GM23338 (cell line): ENCODE measurements at regions not wholly inside any gene's neighbourhood (a gene's known extent, or its start where the extent isn't known, plus 50 kb on each side); places are given as distances from the start of the nearest gene placed in this dataset.

Experiments used
- ATAC-seq: fragments of 200-7000 bp; cut with Tn5 transposase; 3 replicates; pipeline ENCODE4 v1.9.1; 2020
- DNase-seq: peaks from one replicate; pipeline ENCODE4 v3.0.0-alpha.2; 2015; ENCODE audit warnings: low spot score
- H2AFZ ChIP-seq: fragments of 200-600 bp; sonication (generic); 2 replicates; pipeline ENCODE4 v1.8.0; 2016; ENCODE audit warnings: antibody characterized with exemption, mild to moderate bottlenecking, moderate library complexity
- H3F3A ChIP-seq: fragments of 200-600 bp; sonication (generic); replicated peaks from 2 replicates; pipeline ENCODE4 v1.8.0; 2017; ENCODE audit warnings: antibody characterized with exemption, mixed run types, low read depth
- H3K27ac ChIP-seq: fragments of 200-600 bp; sonication (generic); 2 replicates; pipeline ENCODE4 v1.6.1; 2016; ENCODE audit warnings: low read depth
- H3K27me3 ChIP-seq: fragments of 200-600 bp; sonication (generic); 2 replicates; pipeline ENCODE4 v1.8.0; 2016; ENCODE audit warnings: mild to moderate bottlenecking, mixed run types, moderate library complexity; ENCODE audit not compliant: insufficient read depth
- H3K36me3 ChIP-seq: fragments of 200-600 bp; sonication (generic); 2 replicates; pipeline ENCODE4 v1.8.0; 2016; ENCODE audit warnings: mild to moderate bottlenecking; ENCODE audit not compliant: insufficient read depth
- H3K4me1 ChIP-seq: fragments of 200-600 bp; sonication (generic); 2 replicates; pipeline ENCODE4 v1.8.0; 2016; ENCODE audit warnings: mild to moderate bottlenecking, moderate library complexity; ENCODE audit not compliant: insufficient read depth
- H3K4me2 ChIP-seq: fragments of 200-600 bp; sonication (generic); 2 replicates; pipeline ENCODE4 v1.7.1; 2017; ENCODE audit warnings: mixed run types
- H3K4me3 ChIP-seq: fragments of 200-600 bp; sonication (generic); 2 replicates; pipeline ENCODE4 v1.6.1; 2016; ENCODE audit warnings: mixed run types
- H3K79me2 ChIP-seq: fragments of 200-600 bp; sonication (generic); replicated peaks from 2 replicates; pipeline ENCODE4 v1.8.0; 2017; ENCODE audit warnings: mild to moderate bottlenecking; ENCODE audit not compliant: insufficient read depth
- H3K9me2 ChIP-seq: fragments of 200-600 bp; sonication (generic); 2 replicates; pipeline ENCODE4 v1.8.0; 2017; ENCODE audit not compliant: insufficient read depth
- H4K20me1 ChIP-seq: fragments of 200-600 bp; sonication (generic); replicated peaks from 2 replicates; pipeline ENCODE4 v1.8.0; 2017; ENCODE audit warnings: mild to moderate bottlenecking; ENCODE audit not compliant: insufficient read depth
- H3K27ac Mint-ChIP-seq: 2 replicates; pipeline ENCODE4 v1.8.0; 2020; ENCODE audit warnings: inconsistent platforms, mild to moderate bottlenecking, moderate library complexity, mixed read lengths
- H3K27me3 Mint-ChIP-seq: 3 replicates; pipeline ENCODE4 v1.8.0; 2022; ENCODE audit warnings: low read depth, mild to moderate bottlenecking, moderate library complexity, mixed read lengths, inconsistent platforms; ENCODE audit not compliant: insufficient read depth, poor library complexity
- H3K36me3 Mint-ChIP-seq: 3 replicates; pipeline ENCODE4 v1.8.0; 2021; ENCODE audit warnings: low read depth, mild to moderate bottlenecking, inconsistent platforms, moderate library complexity, mixed read lengths
- H3K4me1 Mint-ChIP-seq: 3 replicates; pipeline ENCODE4 v1.8.0; 2020; ENCODE audit warnings: mild to moderate bottlenecking, inconsistent platforms, mixed read lengths
- H3K4me3 Mint-ChIP-seq: 3 replicates; pipeline ENCODE4 v1.8.0; 2021; ENCODE audit warnings: moderate library complexity, mild to moderate bottlenecking, inconsistent platforms, mixed read lengths
- H3K9me3 Mint-ChIP-seq: 3 replicates; pipeline ENCODE4 v1.8.0; 2020; ENCODE audit warnings: moderate library complexity, mild to moderate bottlenecking, inconsistent platforms, mixed read lengths
- CREB1 ChIP-seq: fragments of 250-450 bp; sonication (Bioruptor Pico); IDR thresholded peaks from 2 replicates; pipeline ENCODE4 v1.5.0; 2020; ENCODE audit warnings: low read depth, mild to moderate bottlenecking, moderate library complexity
- EZH2 ChIP-seq: fragments of 200-600 bp; sonication (generic); IDR thresholded peaks from one replicate; pipeline ENCODE4 v1.8.0; 2017; ENCODE audit warnings: antibody characterized with exemption, mild to moderate bottlenecking, low read depth; ENCODE audit not compliant: unreplicated experiment
- EZH2phosphoT487 ChIP-seq: fragments of 200-600 bp; sonication (generic); IDR thresholded peaks from one replicate; pipeline ENCODE4 v1.8.1; 2018; ENCODE audit warnings: antibody characterized with exemption; ENCODE audit not compliant: unreplicated experiment
- JUNB ChIP-seq: IDR thresholded peaks from one replicate; pipeline ENCODE4 v1.6.1; 2016; ENCODE audit warnings: antibody characterized with exemption; ENCODE audit not compliant: unreplicated experiment
- NANOG ChIP-seq: IDR thresholded peaks from 2 replicates; pipeline ENCODE4 v1.6.1; 2016; ENCODE audit warnings: antibody characterized with exemption, borderline replicate concordance
- POLR2AphosphoS5 ChIP-seq: IDR thresholded peaks from 2 replicates; pipeline ENCODE4 v1.6.1; 2016; ENCODE audit warnings: antibody characterized with exemption, low read depth
- STAT1 ChIP-seq: IDR thresholded peaks from one replicate; pipeline ENCODE4 v1.6.1; 2016; ENCODE audit warnings: antibody characterized with exemption; ENCODE audit not compliant: unreplicated experiment
- ZNF114 ChIP-seq: fragments of 250-450 bp; sonication (Bioruptor Pico); IDR thresholded peaks from 2 replicates; pipeline ENCODE4 v1.5.0; 2020; ENCODE audit warnings: mild to moderate bottlenecking, moderate library complexity
- ZNF331 ChIP-seq: fragments of 250-450 bp; sonication (Bioruptor Pico); IDR thresholded peaks from 2 replicates; pipeline ENCODE4 v1.5.0; 2020; ENCODE audit warnings: low read depth, mild to moderate bottlenecking, moderate library complexity
- TF ChIP-seq, protein P1 (sequence below): IDR thresholded peaks from one replicate; pipeline ENCODE4 v1.6.1; 2018; ENCODE audit warnings: antibody characterized with exemption; ENCODE audit not compliant: unreplicated experiment
- TF ChIP-seq, protein P2 (sequence below): IDR thresholded peaks from 2 replicates; pipeline ENCODE4 v1.6.1; 2016; ENCODE audit warnings: antibody characterized with exemption

GRCh38 chr3:151943539-151943938 is 70.1 kb downstream of the SUCNR1 start:
- Histone ChIP-seq H3K4me1 (no peaks in the 10 kb centered on the region), H3K27me3 (no peaks in the 10 kb centered on the region), H2AFZ (no peak overlapping the region), H3K36me3 (no peaks in the 10 kb centered on the region), H3K79me2 (no peaks in the 10 kb centered on the region), H4K20me1 (no peaks in the 10 kb centered on the region), H3K4me3 (no peak overlapping the region), H3K4me2 (no peak overlapping the region), H3K9me2 (no peaks in the 10 kb centered on the region), H3F3A (no peaks in the 10 kb centered on the region), H3K27ac (no peak overlapping the region)
- no peak for DNase-seq
- Mint-ChIP-seq H3K36me3 (no peaks in the 10 kb centered on the region), H3K4me1 (no peaks in the 10 kb centered on the region), H3K27ac (no peak overlapping the region), H3K27me3 (no peaks in the 10 kb centered on the region), H3K9me3 (no peaks in the 10 kb centered on the region), H3K4me3 (no peak overlapping the region)
- no peak for TF ChIP-seq POLR2AphosphoS5
- no peak for TF ChIP-seq ZNF114 (CRISPR knock-in tag)
- TF ChIP-seq EZH2 = no peak
- no peak for TF ChIP-seq STAT1
- TF ChIP-seq EZH2phosphoT487 = no peak
- no peak for TF ChIP-seq JUNB
- TF ChIP-seq, protein P1, sequence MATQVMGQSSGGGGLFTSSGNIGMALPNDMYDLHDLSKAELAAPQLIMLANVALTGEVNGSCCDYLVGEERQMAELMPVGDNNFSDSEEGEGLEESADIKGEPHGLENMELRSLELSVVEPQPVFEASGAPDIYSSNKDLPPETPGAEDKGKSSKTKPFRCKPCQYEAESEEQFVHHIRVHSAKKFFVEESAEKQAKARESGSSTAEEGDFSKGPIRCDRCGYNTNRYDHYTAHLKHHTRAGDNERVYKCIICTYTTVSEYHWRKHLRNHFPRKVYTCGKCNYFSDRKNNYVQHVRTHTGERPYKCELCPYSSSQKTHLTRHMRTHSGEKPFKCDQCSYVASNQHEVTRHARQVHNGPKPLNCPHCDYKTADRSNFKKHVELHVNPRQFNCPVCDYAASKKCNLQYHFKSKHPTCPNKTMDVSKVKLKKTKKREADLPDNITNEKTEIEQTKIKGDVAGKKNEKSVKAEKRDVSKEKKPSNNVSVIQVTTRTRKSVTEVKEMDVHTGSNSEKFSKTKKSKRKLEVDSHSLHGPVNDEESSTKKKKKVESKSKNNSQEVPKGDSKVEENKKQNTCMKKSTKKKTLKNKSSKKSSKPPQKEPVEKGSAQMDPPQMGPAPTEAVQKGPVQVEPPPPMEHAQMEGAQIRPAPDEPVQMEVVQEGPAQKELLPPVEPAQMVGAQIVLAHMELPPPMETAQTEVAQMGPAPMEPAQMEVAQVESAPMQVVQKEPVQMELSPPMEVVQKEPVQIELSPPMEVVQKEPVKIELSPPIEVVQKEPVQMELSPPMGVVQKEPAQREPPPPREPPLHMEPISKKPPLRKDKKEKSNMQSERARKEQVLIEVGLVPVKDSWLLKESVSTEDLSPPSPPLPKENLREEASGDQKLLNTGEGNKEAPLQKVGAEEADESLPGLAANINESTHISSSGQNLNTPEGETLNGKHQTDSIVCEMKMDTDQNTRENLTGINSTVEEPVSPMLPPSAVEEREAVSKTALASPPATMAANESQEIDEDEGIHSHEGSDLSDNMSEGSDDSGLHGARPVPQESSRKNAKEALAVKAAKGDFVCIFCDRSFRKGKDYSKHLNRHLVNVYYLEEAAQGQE = no peak
- no peak for TF ChIP-seq NANOG
- TF ChIP-seq ZNF331 (CRISPR knock-in tag) = no peak
- TF ChIP-seq, protein P2, sequence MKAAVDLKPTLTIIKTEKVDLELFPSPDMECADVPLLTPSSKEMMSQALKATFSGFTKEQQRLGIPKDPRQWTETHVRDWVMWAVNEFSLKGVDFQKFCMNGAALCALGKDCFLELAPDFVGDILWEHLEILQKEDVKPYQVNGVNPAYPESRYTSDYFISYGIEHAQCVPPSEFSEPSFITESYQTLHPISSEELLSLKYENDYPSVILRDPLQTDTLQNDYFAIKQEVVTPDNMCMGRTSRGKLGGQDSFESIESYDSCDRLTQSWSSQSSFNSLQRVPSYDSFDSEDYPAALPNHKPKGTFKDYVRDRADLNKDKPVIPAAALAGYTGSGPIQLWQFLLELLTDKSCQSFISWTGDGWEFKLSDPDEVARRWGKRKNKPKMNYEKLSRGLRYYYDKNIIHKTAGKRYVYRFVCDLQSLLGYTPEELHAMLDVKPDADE = no peak
- no peak for TF ChIP-seq CREB1 (CRISPR knock-in tag)
- ATAC-seq = no peak

DNA sequence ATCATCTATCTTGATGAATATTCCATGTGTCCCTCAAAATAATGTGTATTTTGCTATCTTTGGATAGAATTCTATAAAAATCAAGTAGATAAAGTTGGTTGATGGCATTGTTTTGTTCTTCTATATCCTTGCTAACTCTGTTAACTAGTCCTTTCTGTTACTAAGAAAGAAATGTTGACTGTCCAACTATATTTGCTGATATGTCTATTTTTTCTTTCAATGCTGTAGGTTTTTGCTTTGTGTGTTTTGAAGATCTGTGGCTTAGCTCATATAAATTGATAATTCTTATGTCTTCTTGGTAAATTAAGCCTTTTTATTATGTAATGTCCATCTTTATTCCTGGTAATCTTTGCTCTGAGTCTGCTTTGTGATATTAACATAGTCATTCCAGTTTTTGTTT is 70.9 kb downstream of the SUCNR1 start:
- Histone ChIP-seq H3K36me3 (no peaks in the 10 kb centered on the region), H3F3A (no peaks in the 10 kb centered on the region), H4K20me1 (no peaks in the 10 kb centered on the region), H3K4me2 (no peak overlapping the region), H3K9me2 (no peaks in the 10 kb centered on the region), H3K27ac (no peak overlapping the region), H2AFZ (no peak overlapping the region), H3K27me3 (no peaks in the 10 kb centered on the region), H3K4me1 (no peaks in the 10 kb centered on the region), H3K4me3 (no peak overlapping the region), H3K79me2 (no peaks in the 10 kb centered on the region)
- no peaks in the 10 kb centered on the region for H3K36me3 Mint-ChIP-seq
- no peak for DNase-seq
- no peak overlapping the region for H3K4me3 Mint-ChIP-seq
- H3K9me3 Mint-ChIP-seq = no peaks in the 10 kb centered on the region
- H3K27ac Mint-ChIP-seq = no peak overlapping the region
- ATAC-seq = no peak
- no peaks in the 10 kb centered on the region for H3K4me1 Mint-ChIP-seq
- H3K27me3 Mint-ChIP-seq = no peaks in the 10 kb centered on the region
- TF ChIP-seq, protein P2 = no peak
- TF ChIP-seq ZNF114 (CRISPR knock-in tag) (no peak), POLR2AphosphoS5 (no peak), EZH2phosphoT487 (no peak), CREB1 (CRISPR knock-in tag) (no peak), NANOG (no peak), JUNB (no peak)
